ENCODE measurements at regions not wholly inside any gene's neighbourhood (a gene's known extent, or its start where the extent isn't known, plus 50 kb on each side); places are given as distances from the start of the nearest gene placed in this dataset.

DNA sequence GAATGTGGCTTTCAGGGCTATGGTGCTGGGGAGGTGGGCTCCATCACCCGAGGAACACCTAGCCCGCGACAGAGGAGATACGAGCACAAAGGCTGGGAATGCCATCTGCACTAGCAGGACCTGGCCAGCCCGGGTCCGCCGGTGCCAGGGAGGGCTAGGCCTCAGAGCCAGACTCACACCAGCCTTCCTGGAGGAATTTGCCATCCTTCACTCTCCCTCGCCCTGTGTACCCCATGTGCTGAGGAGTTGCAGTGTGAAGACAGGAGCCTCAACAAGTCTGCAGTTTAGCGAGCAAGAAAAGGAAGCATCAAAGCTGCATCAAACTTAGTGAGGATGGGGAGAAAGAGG lies 123.6 kb upstream of the JCAD start (continued):
- TF ChIP-seq CEBPZ (IDR thresholded peaks at IDR 0.05; ENCODE audit: low read depth, low read length) = no peak
- TF ChIP-seq TARDBP (IDR thresholded peaks at IDR 0.05; ENCODE audit: borderline replicate concordance) = no peak
- TF ChIP-seq MEF2B (IDR thresholded peaks at IDR 0.05; ENCODE audit: partially characterized antibody, poor library complexity, severe bottlenecking) = no peak
- no peak for TF ChIP-seq ESRRA (IDR thresholded peaks at IDR 0.05; ENCODE audit: low read length)
- no peak for TF ChIP-seq SPI1 (IDR thresholded peaks at IDR 0.05; ENCODE audit: borderline replicate concordance, insufficient read depth, low read depth, low read length)
- no peak for TF ChIP-seq JUND (IDR thresholded peaks at IDR 0.05; ENCODE audit: low read depth, low read length)

DNA sequence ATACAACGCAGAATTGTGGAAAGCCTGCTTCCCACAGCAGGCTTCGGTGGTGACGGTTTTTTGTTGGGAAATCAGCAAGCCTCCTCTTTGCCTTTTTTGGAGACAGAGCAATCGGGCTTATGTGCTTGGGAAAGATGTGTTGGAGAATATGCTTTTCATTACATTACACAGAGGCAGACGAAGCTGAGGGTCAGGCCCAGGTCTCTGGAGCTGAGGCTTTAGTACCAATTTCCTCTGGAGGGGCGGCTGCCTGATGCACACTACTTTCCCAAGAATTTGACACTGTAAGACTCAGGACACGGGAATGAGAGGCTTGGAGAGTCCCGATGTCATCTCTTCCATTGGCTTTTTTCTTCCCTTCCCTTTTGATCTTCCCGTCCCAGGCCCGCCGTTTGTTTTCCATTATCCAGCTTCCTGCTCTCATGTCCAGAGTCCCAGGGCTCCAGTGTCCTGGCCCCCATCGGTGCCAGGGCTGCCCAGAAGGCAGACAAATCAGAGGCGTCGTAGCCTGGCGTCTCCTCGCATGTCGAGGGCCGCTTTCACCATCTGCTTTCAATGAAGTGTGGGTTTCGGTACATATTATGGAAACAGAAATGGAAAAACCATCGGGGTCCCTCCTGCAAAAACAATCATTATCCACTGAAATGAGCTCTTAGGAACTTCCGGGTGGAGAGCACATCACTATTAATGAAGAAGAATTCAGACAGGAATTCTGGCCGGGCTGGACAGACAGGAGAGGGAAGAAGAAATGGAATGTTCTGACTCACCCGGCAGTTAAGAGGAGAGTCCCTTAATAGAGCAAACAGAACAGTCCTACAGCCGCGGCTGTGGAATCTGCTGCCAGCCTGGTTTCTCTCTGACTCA lies 123.0 kb upstream of the JCAD start:
- DNase-seq (ENCODE audit: low read depth, low spot score) (no peak), ATAC-seq (no peak), FAIRE-seq (no peak)
- ChIA-PET CTCF (no interaction called here), SMC1A (ENCODE audit: uncharacterized antibody, unreplicated experiment) (no interaction called here), POLR2A (no interaction called here), RAD21 (ENCODE audit: unreplicated experiment) (no interaction called here)
- no peak overlapping the region for H2AFZ ChIP-seq (ENCODE audit: control insufficient read depth, low read depth, low read length)
- H4K20me1 ChIP-seq (ENCODE audit: control insufficient read depth, insufficient read depth) = 0 out of 2 replicates have a peak, but pooled peaks cover 3% of the 10 kb centered on the region
- H3K27ac ChIP-seq (ENCODE audit: control insufficient read depth, insufficient read depth) = no peak overlapping the region
- no peak overlapping the region for H3K4me2 ChIP-seq (ENCODE audit: control insufficient read depth, insufficient read depth)
- H3K27me3 ChIP-seq (replicated peaks in 1 of 2; ENCODE audit: control insufficient read depth in 2 of 2, insufficient read depth in 2 of 2, low read length in 1 of 2) = no peaks in the 10 kb centered on the region; a peak in 1 of 4 replicates
- no peak overlapping the region for H3K9ac ChIP-seq (ENCODE audit: control insufficient read depth, insufficient read depth, low read length)
- no TSS peak for BruUV-seq (replicated peaks)
- no peaks in the 10 kb centered on the region for H3K4me1 ChIP-seq (ENCODE audit: control insufficient read depth, insufficient read depth, low read length)
- no peaks in the 10 kb centered on the region for H3K79me2 ChIP-seq (ENCODE audit: control insufficient read depth, insufficient read depth, low read length)
- in situ Hi-C loops (cut with MboI) (no loop called here), intact Hi-C loops (cut with micrococcal nuclease; ENCODE audit: unreplicated experiment) (no loop called here)
- H3K9me3 ChIP-seq (replicated peaks; ENCODE audit: control insufficient read depth, insufficient read depth, low read length) = no peaks in the 10 kb centered on the region
- H3K36me3 ChIP-seq (ENCODE audit: control insufficient read depth in 2 of 2, insufficient read depth in 2 of 2, low read length in 1 of 2) = no peaks in the 10 kb centered on the region
- H3K4me3 ChIP-seq = no peak overlapping the region
- WGBS (ENCODE audit: insufficient coverage, insufficient replicate concordance, low lambda C conversion rate, missing lambda C conversion rate) = 50% methylated on average over 24 of the region's 25 CpGs
- TF ChIP-seq RAD21 (IDR thresholded peaks at IDR 0.05; ENCODE audit: insufficient read depth, low read depth, low read length) = no peak
- TF ChIP-seq ZBTB4 (CRISPR knock-in tag; IDR thresholded peaks at IDR 0.05) = no peak
- TF ChIP-seq POU2F2 (IDR thresholded peaks at IDR 0.05; ENCODE audit: borderline replicate concordance, low read depth, low read length) = no peak
- TF ChIP-seq JUNB (IDR thresholded peaks at IDR 0.05) = no peak
- no peak for TF ChIP-seq SMAD1 (IDR thresholded peaks at IDR 0.05; ENCODE audit: low read depth, partially characterized antibody)
- TF ChIP-seq USF1 (IDR thresholded peaks at IDR 0.05; ENCODE audit: borderline replicate concordance, extremely low read length, insufficient read depth, low read depth, low read length) = no peak
- TF ChIP-seq SUZ12 (IDR thresholded peaks at IDR 0.05; ENCODE audit: unreplicated experiment) = no peak
- no peak for TF ChIP-seq IRF4 (IDR thresholded peaks at IDR 0.05; ENCODE audit: low read depth, low read length)
- TF ChIP-seq NFIC (IDR thresholded peaks at IDR 0.05; ENCODE audit: low read depth, low read length) = no peak
- TF ChIP-seq TCF12 (IDR thresholded peaks at IDR 0.05; ENCODE audit: low read depth, low read length) = no peak

All from GM12878 (cell line).